ENCODE measurements at regions not wholly inside any gene's neighbourhood (a gene's known extent, or its start where the extent isn't known, plus 50 kb on each side); places are given as distances from the start of the nearest gene placed in this dataset.

GRCh38 chr4:35250331-35250730 lies 994.0 kb downstream of the ARAP2 start:
- DNase-seq: no peak

GRCh38 chr4:35250761-35251160 lies 993.6 kb downstream of the ARAP2 start:
- DNase-seq: no peak

- DNase-seq: no peak
Measured at GRCh38 chr4:35252071-35252470, 992.2 kb downstream of the ARAP2 start.

- no peak for DNase-seq
Measured at GRCh38 chr4:35252866-35253265, 991.4 kb downstream of the ARAP2 start.

GRCh38 chr4:35253331-35253730 lies 991.0 kb downstream of the ARAP2 start:
- DNase-seq: no peak

GRCh38 chr4:35286434-35286833 lies 957.9 kb downstream of the ARAP2 start:
- no peak for DNase-seq

- DNase-seq: no peak
Measured at GRCh38 chr4:35300996-35301774, 943.1 kb downstream of the ARAP2 start.

GRCh38 chr4:35315419-35315818 lies 928.9 kb downstream of the ARAP2 start:
- DNase-seq: no peak

GRCh38 chr4:35325908-35326453 lies 918.3 kb downstream of the ARAP2 start:
- DNase-seq: no peak

GRCh38 chr4:35342833-35343232 lies 901.5 kb downstream of the ARAP2 start:
- DNase-seq: no peak

GRCh38 chr4:35347276-35347675 lies 897.0 kb downstream of the ARAP2 start:
- DNase-seq: no peak

GRCh38 chr4:35358001-35358584 lies 886.2 kb downstream of the ARAP2 start:
- no peak for DNase-seq

GRCh38 chr4:35364321-35364870 lies 879.9 kb downstream of the ARAP2 start:
- DNase-seq: no peak

GRCh38 chr4:35365186-35365585 lies 879.1 kb downstream of the ARAP2 start:
- DNase-seq: no peak

GRCh38 chr4:35399912-35400311 lies 844.4 kb downstream of the ARAP2 start:
- DNase-seq: no peak

GRCh38 chr4:35423104-35423503 lies 821.2 kb downstream of the ARAP2 start:
- DNase-seq: no peak

- DNase-seq: no peak
Measured at GRCh38 chr4:35447474-35447873, 796.8 kb downstream of the ARAP2 start.

- no peak for DNase-seq
Measured at GRCh38 chr4:35459045-35459444, 785.3 kb downstream of the ARAP2 start.

GRCh38 chr4:35461931-35462659 lies 782.2 kb downstream of the ARAP2 start:
- DNase-seq: peak; percentile 19

- no peak for DNase-seq
Measured at GRCh38 chr4:35463251-35463952, 780.9 kb downstream of the ARAP2 start.

- no peak for DNase-seq
Measured at GRCh38 chr4:35464964-35465528, 779.3 kb downstream of the ARAP2 start.

- DNase-seq: no peak
Measured at GRCh38 chr4:35491093-35491492, 753.2 kb downstream of the ARAP2 start.

Data from NCI-H2171 treated with DMSO at 0.1 percent for 48 hours (cell line).